Keratinocyte (primary cell): ENCODE measurements at regions not wholly inside any gene's neighbourhood (a gene's known extent, or its start where the extent isn't known, plus 50 kb on each side); places are given as distances from the start of the nearest gene placed in this dataset.

Source experiments
- DNase-seq: peaks from one replicate; pipeline ENCODE4 v3.0.0-alpha.2; 2011; ENCODE audit warnings: low read depth, missing footprints, low spot score
- FAIRE-seq: peaks from 2 replicates; lab custom pipeline; 2011; peaks lifted over from hg19 to GRCh38; lab: Jason Lieb, UNC
- H2AFZ ChIP-seq: 2 replicates; pipeline ENCODE4 v1.6.0; 2012; ENCODE audit warnings: low read length, control low read depth, inconsistent platforms; ENCODE audit not compliant: control insufficient read depth
- H3K27ac ChIP-seq: 2 replicates; pipeline ENCODE4 v1.5.1; 2011; ENCODE audit warnings: low read length; ENCODE audit not compliant: control insufficient read depth, insufficient read depth
- H3K27me3 ChIP-seq: 3 replicates; pipeline ENCODE4 v1.6.0; 2011; ENCODE audit warnings: low read length; ENCODE audit not compliant: control insufficient read depth, insufficient read depth; ENCODE audit errors: extremely low read depth
- H3K36me3 ChIP-seq, 2 experiments: 2 replicates in 1 of 2; 3 replicates in 1 of 2; pipeline ENCODE4 v1.5.1; 2011; ENCODE audit warnings: low read length in 2 of 2, mild to moderate bottlenecking in 1 of 2; ENCODE audit not compliant: control insufficient read depth in 2 of 2, insufficient read depth in 2 of 2; ENCODE audit errors: extremely low read depth in 1 of 2
- H3K4me1 ChIP-seq: 3 replicates; pipeline ENCODE4 v1.5.1; 2011; ENCODE audit warnings: low read length; ENCODE audit not compliant: control insufficient read depth, insufficient read depth; ENCODE audit errors: extremely low read depth
- H3K4me2 ChIP-seq: 3 replicates; pipeline ENCODE4 v1.6.0; 2011; ENCODE audit warnings: low read depth, low read length; ENCODE audit not compliant: control insufficient read depth, insufficient read depth; ENCODE audit errors: extremely low read depth
- H3K4me3 ChIP-seq, 3 experiments: fragments of 200-600 bp in 1 of 3; sonication (generic) in 1 of 3; 2 replicates in 2 of 3; 3 replicates in 1 of 3; pipeline ENCODE4 v1.5.1; 2011 to 2016; ENCODE audit warnings: low read length in 3 of 3, mild to moderate bottlenecking in 3 of 3, control low read depth in 2 of 3, inconsistent platforms in 1 of 3, low read depth in 1 of 3, mixed read lengths in 1 of 3, mixed run types in 1 of 3, moderate library complexity in 1 of 3; ENCODE audit not compliant: control insufficient read depth in 2 of 3, insufficient read depth in 2 of 3; ENCODE audit errors: extremely low read depth in 1 of 3
- H3K79me2 ChIP-seq: 2 replicates; pipeline ENCODE4 v1.6.0; 2012; ENCODE audit warnings: low read length; ENCODE audit not compliant: control insufficient read depth, insufficient read depth
- H3K9ac ChIP-seq: 3 replicates; pipeline ENCODE4 v1.6.0; 2011; ENCODE audit warnings: low read length; ENCODE audit not compliant: control insufficient read depth, insufficient read depth; ENCODE audit errors: extremely low read depth
- H3K9me1 ChIP-seq: 3 replicates; pipeline ENCODE4 v1.6.0; 2011; ENCODE audit warnings: low read length; ENCODE audit not compliant: control insufficient read depth, insufficient read depth; ENCODE audit errors: extremely low read depth
- H3K9me3 ChIP-seq: 2 replicates; pipeline ENCODE4 v1.5.1; 2012; ENCODE audit warnings: low read depth, low read length; ENCODE audit not compliant: control insufficient read depth
- H4K20me1 ChIP-seq: 3 replicates; pipeline ENCODE4 v1.6.0; 2011; ENCODE audit warnings: low read length; ENCODE audit not compliant: control insufficient read depth, insufficient read depth; ENCODE audit errors: extremely low read depth
- EZH2 ChIP-seq: IDR thresholded peaks from one replicate; pipeline ENCODE4 v1.6.1; 2012; ENCODE audit warnings: inconsistent platforms, mild to moderate bottlenecking, low read length, moderate library complexity
- dilution Hi-C: fragments of 300-500 bp; cut with MboI; formaldehyde crosslinking; loops from one replicate; pipeline ENCODE4 v1.7.0; 2020; ENCODE audit warnings: low sequenced_read_pairs; ENCODE audit not compliant: extremely low pct_ligation_motif_present
- TF ChIP-seq, protein P1 (sequence below), 3 experiments: IDR thresholded peaks in 1 of 3; conservative IDR thresholded peaks in 1 of 3; optimal IDR thresholded peaks in 1 of 3; 2 replicates in 2 of 3; 3 replicates in 1 of 3; pipeline versions ENCODE3 to v1.5.1; 2011; ENCODE audit warnings: low read length in 3 of 3, mild to moderate bottlenecking in 3 of 3, moderate library complexity in 2 of 3, control low read depth in 1 of 3, inconsistent platforms in 1 of 3; ENCODE audit not compliant: insufficient read depth in 2 of 3; ENCODE audit errors: extremely low read depth in 1 of 3

DNA sequence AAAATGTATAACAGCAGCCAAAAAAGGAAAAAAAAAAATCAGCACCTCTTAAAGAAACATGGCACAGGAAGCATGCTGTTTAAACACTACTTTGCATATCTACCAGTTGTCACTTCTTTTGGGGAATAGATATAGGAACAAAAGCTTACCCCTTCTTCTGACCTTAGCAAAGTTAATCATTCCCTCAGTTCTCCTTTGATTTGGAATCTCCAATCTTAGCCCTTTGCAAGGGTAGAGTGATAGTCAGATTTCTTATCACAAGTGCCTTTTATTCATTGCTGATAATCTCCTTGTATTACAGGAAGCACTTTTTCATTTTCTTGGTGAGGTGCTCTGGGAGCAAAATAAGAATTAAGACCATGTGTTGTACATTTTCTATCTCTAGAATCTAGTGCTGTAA is 1327.6 kb downstream of the OLFM4 start:
- Histone ChIP-seq H3K9ac (no peak overlapping the region), H4K20me1 (no peaks in the 10 kb centered on the region), H3K27me3 (no peaks in the 10 kb centered on the region), H3K4me3 (no peak overlapping the region), H3K79me2 (no peaks in the 10 kb centered on the region), H3K36me3 (no peaks in the 10 kb centered on the region), H3K9me3 (no peaks in the 10 kb centered on the region), H3K4me1 (no peaks in the 10 kb centered on the region), H2AFZ (no peak overlapping the region), H3K4me2 (no peak overlapping the region), H3K9me1 (no peaks in the 10 kb centered on the region), H3K27ac (no peak overlapping the region)
- TF ChIP-seq, protein P1, sequence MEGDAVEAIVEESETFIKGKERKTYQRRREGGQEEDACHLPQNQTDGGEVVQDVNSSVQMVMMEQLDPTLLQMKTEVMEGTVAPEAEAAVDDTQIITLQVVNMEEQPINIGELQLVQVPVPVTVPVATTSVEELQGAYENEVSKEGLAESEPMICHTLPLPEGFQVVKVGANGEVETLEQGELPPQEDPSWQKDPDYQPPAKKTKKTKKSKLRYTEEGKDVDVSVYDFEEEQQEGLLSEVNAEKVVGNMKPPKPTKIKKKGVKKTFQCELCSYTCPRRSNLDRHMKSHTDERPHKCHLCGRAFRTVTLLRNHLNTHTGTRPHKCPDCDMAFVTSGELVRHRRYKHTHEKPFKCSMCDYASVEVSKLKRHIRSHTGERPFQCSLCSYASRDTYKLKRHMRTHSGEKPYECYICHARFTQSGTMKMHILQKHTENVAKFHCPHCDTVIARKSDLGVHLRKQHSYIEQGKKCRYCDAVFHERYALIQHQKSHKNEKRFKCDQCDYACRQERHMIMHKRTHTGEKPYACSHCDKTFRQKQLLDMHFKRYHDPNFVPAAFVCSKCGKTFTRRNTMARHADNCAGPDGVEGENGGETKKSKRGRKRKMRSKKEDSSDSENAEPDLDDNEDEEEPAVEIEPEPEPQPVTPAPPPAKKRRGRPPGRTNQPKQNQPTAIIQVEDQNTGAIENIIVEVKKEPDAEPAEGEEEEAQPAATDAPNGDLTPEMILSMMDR (optimal IDR thresholded peaks at IDR 0.05 in 1 of 3, IDR thresholded peaks at IDR 0.05 in 1 of 3, conservative IDR thresholded peaks at IDR 0.05 in 1 of 3; ENCODE audit: extremely low read depth in 1 of 3, insufficient read depth in 2 of 3, low read length in 3 of 3), result no peak
- no peak for TF ChIP-seq EZH2
- dilution Hi-C loops, result no loop called here
- no peak for FAIRE-seq
- DNase-seq, result no peak

DNA sequence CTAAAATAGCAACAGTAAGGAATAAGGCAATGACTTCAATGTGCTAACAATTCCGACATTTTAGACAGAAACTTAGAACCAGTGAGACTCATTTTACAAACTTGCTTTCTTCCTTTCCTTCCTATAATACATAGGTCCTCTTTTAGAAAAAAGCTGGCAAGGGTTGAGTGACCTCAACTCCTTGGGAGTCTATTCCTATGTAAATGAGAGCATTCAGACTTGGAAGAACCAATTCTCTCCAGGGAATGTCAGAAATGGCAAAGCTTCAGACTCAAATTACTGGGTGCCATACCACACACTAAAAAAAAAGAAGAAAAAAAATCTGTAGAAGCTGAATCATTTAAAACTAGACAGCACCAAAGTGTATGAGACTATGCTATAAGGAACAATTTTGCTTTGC is 1328.2 kb downstream of the OLFM4 start:
- TF ChIP-seq, protein P1 (optimal IDR thresholded peaks at IDR 0.05 in 1 of 3, IDR thresholded peaks at IDR 0.05 in 1 of 3, conservative IDR thresholded peaks at IDR 0.05 in 1 of 3; ENCODE audit: extremely low read depth in 1 of 3, insufficient read depth in 2 of 3, low read length in 3 of 3), result no peak
- no peak for TF ChIP-seq EZH2
- Histone ChIP-seq H4K20me1 (no peaks in the 10 kb centered on the region), H3K27ac (no peak overlapping the region), H3K4me3 (no peak overlapping the region), H3K4me1 (no peaks in the 10 kb centered on the region), H3K79me2 (no peaks in the 10 kb centered on the region), H3K9me1 (no peaks in the 10 kb centered on the region), H3K9me3 (no peaks in the 10 kb centered on the region), H3K27me3 (no peaks in the 10 kb centered on the region), H3K9ac (no peak overlapping the region), H2AFZ (no peak overlapping the region), H3K4me2 (no peak overlapping the region), H3K36me3 (no peaks in the 10 kb centered on the region)
- no peak for FAIRE-seq
- dilution Hi-C loops, result no loop called here
- DNase-seq, result no peak
